Medulla oblongata (tissue), 1 donor: ENCODE measurements at regions not wholly inside any gene's neighbourhood (a gene's known extent, or its start where the extent isn't known, plus 50 kb on each side); places are given as distances from the start of the nearest gene placed in this dataset.

Experiments used
- DNase-seq: peaks from one replicate; pipeline ENCODE4 v3.0.0-alpha.2; 2015; ENCODE audit errors: extremely low spot score

DNA sequence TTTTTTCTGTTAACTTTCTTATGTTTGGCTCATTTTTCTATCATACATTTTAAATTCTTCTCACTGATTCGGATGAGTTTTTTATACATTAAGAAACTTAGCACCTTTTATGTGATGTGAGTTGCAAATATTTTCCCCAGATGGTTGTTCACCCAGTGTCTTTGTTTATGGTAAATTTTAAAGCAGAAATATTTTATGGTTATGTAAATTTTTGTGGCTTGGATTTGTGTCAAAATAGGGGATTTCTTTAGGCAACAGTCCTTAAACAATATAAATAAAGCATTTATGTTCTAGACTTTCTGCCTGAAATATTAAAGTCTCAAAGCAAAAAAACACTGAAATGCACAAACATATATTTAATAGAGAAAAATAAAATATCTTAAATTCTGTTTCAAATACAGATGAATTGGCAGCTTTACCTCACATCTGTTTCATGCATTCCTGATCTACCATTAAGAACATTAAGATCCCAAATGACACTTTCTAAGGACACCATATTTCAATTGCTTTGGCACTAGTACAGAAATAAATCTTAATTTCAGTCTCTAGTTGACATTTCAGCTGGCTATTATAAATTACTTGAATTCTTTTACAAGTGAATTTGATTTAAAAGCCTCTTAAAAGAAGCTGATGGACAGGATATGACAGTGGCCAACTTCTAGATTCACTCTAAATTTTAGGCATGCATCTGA is 646.6 kb downstream of the HACE1 start:
- DNase-seq: no peak

DNA sequence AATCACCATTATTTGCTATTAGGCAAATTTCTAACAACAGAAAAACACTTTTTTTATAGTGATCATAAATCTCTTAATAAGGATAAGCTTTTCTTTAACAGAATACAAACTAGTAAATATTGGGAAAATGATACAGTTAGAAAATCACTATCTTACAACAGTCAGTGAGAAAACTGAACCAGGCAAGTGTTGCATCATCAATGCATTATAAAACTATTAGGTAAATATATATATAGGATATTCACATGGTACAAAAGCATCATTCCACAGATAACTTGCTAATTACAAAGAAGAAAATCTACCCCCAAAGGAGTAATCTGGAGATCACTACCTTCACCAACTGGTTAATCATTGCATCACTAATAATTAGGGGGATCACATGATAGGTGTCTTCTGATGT is 652.1 kb downstream of the HACE1 start:
- DNase-seq: no peak

DNA sequence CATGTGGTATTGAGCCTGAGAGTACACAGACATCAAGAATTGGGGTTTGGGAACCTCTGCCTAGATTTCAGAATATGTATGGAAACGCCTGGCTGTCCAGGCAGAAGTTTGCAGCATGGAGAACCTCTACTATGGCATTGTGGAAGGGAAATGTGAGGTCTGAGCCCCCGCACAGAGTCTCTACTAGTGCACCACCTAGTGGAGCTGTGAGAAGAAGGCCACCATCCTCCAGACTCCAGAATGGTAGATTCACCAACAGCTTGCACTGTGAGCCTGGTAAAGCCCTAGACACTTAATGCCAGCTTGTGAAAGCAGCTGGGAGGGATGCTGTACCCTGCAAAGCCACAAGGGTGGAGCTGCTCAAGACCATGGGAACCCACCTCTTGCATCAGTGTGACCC is 658.2 kb downstream of the HACE1 start:
- DNase-seq: no peak

DNA sequence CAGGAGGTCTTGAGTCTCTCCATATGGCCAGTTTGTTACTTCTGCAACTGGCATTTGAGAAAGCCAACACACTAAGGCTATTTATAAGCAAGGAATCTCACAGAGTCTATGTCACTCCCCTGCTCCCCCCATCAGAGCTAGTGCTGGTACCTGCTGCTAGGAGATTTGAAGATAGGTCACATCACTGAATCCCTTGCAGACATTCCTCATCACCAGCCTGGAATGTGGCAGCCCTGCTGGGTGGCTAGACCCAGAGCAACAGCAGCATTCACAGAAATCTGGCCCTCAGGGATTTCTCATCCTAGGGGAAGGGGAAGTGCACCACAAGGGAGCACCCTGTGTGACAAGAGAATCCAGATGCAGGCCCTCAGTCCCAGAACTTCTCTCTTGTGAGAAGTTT is 672.1 kb downstream of the HACE1 start:
- DNase-seq: no peak

DNA sequence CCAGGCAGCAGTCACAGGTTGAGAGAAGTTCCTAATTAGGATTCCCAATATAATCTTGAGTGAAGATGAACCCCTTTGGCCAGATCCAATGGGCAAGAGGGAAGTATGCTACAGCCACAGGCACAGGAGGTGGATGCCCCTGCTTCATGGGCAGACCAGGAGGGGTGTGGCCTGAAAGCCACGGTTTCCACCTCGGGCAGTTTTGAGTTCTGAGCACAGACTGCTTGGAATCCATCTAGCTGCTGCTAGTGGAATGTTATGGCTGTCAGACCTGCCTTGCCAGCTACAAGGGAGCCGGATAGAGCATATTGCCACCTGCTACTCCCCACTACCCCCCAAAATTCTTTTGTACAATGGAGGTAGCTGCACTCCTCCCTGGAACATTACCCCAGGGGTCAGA is 672.9 kb downstream of the HACE1 start:
- no peak for DNase-seq

DNA sequence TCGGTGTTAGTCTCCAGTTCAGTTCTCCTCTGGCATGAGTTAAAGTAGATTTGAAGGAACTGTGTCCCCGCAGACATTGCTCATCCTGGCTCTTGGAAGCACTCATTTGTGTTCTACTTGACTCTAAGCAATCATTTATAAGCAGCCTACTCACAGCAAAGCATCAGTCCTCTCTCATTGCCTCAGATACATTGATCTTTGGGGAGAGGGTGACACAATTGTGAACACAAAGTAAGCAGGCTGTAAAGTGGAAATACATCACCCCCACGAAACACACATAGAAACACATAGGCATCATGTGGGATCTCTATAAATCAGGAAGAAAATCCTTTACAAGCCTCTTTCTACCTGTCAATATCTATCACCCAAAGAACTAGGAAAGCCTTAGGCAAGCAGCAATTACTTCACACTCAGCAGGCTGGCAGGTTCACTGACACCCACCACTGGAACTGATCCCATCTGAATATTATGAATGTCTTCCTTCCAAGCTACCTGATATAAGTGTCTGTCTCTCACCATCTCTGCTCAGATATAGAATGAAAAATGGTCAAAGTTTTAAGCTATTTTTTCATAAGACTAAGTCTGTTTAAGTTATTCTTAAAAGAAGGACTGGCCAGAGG is 675.8 kb downstream of the HACE1 start:
- DNase-seq: peak; percentile 6

- DNase-seq: peak; percentile 75
These were observed 676.9 kb downstream of the HACE1 start for GRCh38 chr6:104182811-104183210.

DNA sequence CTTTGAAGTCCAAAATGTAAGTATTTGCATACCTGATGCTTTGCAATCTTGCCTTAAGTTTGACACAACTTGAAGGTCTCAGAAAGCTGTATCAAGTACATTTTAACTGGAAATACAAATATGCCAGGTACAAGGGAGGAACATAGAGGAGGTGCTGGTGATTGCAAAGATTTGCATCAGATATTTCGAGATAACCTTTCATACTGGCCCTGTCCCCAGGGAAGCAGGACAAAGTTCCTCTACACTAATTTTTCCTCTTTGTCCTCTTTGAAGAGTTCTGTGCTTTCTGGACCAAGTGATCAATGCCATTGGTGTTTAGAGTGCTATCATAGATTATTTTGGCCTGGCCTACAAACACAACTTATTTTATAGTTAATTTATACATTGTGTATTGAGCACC is 686.1 kb downstream of the HACE1 start:
- no peak for DNase-seq

DNA sequence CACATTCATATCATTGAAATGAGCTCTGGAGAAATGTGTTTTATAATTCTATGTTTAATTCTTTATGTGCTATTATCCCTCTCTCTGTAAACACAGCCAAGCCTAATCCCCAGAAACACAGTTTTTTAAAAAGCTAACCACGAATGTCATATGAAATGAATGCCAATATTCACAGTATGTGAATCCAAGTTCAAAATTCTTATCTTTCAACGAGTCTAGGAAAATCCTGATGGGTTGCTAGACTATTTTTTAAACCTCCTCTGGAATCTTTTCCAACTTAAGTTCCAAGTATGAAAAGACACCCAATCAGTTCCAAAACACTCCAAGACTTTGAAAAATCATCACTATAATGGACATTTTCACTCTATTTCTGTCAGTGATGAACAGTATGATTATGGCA is 689.3 kb downstream of the HACE1 start:
- DNase-seq: no peak

DNA sequence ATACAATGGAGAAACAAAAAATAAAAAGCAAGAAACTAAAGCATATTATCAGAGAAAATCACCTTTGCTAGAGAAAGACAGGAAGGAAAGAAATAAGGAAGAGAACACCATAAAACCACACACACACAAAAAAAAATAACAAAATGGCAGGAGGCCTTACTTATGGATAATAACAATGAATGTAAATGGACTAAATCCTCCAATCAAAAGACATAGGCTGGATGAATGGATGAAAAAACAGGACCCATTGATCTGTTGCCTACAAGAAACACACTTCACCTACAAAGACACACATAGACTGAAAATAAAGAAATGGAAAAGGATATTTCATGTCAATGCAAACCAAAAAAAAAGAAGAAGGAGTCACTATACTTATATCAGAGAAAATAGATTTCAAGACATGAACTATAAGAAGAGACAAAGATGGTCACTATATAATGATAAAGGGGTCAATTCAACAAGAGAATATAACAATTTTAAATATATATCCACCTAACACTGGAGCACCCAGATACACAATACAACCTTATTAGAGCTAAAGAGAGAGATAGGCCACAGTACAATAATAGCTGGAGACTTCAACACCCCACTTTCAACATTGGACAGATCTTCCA is 693.6 kb downstream of the HACE1 start:
- no peak for DNase-seq

DNA sequence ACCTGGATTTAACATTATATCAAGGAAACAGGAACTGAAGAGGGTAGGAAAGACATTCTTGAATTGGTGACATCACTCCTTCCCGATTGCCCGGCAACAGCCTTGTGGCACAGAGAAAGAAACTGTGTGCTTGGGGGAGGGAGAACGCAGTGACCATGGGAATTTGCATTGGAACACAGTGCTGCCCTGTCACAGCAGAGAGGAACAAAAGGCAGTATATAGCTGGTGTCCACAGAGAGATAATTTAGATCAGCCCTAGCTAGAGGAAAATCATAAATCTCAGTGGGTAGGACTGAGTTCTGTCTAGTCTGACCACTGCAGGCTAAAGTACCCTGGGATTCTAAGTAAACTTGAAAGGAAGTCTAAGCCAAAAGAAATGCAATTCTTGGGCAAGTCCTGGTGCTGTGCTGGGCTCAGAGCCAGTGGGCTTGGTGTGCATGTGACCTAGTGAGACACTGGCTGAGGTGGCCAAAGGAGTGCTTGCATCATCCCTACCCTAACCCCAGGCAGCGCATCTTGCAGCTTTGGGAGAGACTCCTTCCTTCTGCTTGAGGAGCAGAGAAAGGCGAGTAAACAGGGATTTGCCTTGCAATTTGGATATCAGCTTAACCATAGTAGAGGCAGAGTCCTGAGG is 697.6 kb downstream of the HACE1 start:
- DNase-seq: peak; percentile 36

DNA sequence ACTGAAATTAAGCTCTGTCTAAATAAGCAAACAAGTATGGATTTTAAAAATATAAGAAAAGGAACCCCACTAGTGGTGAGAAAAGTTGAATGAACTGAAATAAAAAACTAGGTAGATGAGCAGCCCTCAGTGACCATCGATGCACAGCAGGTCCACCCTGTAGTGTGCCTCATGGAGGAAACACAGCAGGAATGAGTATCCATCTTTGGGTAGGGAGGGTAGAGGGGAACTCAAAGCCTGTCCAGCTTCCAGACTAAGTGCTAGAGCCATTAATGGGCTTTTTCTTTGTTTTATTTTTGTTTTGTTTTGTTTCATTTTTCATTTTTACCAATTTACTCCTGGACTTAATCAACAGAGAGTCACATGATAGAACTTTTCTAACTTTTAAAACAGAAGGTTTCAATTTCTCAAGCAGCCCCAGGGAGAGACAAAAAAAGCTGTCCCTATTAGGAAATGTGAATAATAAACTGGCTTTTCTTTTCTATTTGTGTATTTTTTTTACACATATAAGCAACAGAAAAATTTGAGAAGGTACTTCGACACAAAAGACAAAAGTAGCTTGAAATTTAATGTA is 700.6 kb downstream of the HACE1 start:
- DNase-seq: no peak

DNA sequence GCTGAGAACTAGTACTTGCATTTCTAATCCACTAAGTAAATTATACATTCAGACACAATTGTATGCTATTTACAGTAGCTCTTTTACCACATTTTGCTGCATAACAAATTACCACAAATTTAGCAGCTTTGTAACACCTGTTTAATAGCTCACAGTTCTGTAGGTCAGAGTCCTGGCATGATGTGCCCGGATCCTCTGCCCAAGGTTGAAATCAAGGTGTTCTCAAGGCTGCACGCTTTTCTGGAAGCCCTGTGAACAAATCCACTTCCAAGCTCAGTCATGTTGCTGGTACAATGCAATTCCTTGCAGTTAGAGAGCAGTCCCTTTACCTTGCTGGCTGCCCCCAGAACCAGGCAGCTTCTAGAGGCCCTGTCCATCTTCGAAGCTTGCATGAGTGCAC is 716.0 kb downstream of the HACE1 start:
- no peak for DNase-seq

GRCh38 chr6:104134876-104135275 is 724.8 kb downstream of the HACE1 start:
- no peak for DNase-seq

DNA sequence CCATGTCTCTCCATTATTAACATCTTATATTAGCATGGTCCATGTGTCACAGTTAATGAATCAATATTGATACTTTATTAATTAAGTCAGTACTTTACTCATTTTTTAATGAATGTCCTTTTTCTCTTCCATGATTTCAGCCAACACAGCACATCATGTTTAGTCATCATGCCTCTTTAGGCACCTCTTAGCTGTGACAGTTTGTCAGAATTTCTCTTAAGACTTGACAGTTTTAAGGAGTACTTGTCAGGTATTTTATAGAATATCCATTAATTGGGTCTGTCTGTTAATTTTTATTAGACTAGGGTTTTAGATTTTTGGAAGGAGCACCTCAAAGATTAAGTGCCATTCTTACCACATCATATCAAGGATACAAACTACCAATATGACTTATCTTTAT is 729.4 kb downstream of the HACE1 start:
- DNase-seq: no peak

- no peak for DNase-seq
These were observed 733.3 kb downstream of the HACE1 start for GRCh38 chr6:104126315-104127005.

GRCh38 chr6:104123227-104123626 is 736.5 kb downstream of the HACE1 start:
- no peak for DNase-seq

DNA sequence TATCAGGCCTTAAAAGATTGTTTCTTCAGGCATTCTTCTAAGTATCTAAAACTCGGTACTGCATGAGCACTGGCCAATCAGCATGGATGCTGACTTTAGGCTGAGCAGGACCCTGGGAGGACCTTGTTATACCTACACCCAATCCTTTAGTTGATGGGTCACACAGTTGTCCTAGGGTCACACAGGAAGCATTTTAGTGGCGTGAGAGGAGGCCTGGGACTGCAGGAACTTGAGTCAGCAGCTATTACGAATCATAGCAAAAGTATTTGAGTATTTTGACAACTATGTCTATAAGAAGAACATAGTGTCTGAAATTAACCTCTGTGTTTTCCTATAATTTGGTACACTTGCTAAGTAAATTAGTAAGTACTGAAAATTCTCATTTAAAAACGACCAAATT is 741.4 kb downstream of the HACE1 start:
- no peak for DNase-seq

DNA sequence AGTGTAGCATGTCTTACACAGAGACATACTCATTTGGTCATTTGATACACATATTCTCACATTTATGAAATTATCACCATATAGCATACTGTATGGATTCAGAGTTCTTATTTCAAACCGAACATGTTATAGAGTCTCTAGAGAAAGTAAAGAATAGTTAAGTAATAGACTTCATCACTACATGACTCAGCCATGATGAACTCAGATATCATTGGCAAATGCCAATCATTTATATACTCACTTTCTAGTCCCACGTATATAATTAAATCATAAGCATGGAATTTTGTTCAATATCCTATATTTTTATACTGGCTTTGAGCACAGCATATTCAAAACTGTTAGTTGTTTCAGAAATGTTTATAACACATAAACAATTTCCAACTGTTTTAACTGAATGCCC is 749.9 kb downstream of the HACE1 start:
- DNase-seq: no peak

GRCh38 chr6:104108634-104109033 is 751.1 kb downstream of the HACE1 start:
- no peak for DNase-seq

DNA sequence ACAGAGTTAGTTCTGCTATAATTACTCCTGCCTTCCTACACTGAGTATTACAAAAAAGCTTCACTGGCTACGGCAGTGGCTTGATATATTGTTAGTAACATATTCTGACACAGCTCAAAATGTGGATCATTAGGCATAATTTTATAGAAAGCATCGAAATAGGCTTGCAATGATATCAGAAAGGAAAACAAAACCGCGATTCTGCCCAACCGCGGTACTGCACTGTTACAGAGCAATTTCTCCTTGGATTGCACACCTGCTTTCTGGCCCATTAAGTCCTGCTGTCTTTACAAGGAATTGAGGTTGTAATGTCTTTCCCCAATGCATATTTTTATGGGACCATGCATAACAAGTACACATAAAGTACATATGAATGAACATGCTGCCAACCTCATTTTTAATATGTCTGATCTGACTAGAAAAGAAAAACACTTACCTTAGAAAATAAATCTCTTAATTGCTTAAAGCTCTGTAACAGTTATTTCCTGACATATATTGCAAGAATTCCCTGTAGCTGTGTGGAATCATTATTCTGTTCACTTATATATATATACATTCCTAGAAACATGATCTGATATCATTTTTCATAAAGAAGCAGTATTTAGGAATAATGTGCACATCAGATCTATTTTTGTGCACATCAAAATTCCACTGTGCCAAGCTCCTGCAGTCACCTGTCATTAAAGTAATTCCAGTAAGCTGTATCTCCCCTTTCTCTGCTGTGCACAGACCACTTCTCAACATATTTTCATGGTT is 763.9 kb downstream of the HACE1 start:
- no peak for DNase-seq
